ENCODE measurements at regions not wholly inside any gene's neighbourhood (a gene's known extent, or its start where the extent isn't known, plus 50 kb on each side); places are given as distances from the start of the nearest gene placed in this dataset.

DNA sequence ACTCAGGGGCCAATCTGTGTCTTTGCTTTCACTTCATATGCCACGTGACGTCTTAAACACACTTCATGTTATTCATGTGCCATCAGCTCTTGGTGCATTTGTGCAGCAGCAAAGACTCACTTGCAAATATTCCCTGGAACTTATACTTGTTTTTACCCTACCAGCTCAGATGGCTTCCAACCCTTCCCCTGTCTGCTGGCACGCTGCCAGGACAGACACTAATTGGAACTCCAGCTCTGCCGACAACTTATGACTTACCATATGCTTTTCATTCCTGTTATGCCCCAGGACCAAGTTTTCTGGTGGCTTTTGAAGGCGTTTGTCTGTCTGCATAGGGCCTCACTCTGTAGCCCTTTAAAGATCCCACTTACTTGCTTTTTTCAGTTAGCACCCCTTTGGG, 261.7 kb upstream of the GNPDA2 start:
- H3K27ac ChIP-seq (ENCODE audit: low read depth, low read length): no peak overlapping the region
- H3K4me1 ChIP-seq (ENCODE audit: control insufficient read depth, insufficient read depth, low read length): no peaks in the 10 kb centered on the region
- no peak for DNase-seq
- Mint-ChIP-seq H3K4me3 (no peak overlapping the region), H3K27ac (no peak overlapping the region), H3K9me3 (peaks cover 2% of the 10 kb centered on the region), H3K27me3 (ENCODE audit: insufficient read depth) (no peaks in the 10 kb centered on the region), H3K36me3 (ENCODE audit: low read depth) (no peaks in the 10 kb centered on the region), H3K4me1 (no peaks in the 10 kb centered on the region)
- H3K27me3 ChIP-seq (ENCODE audit: control insufficient read depth, insufficient read depth, low read length, poor library complexity, severe bottlenecking): no peaks in the 10 kb centered on the region
- H3K9me3 ChIP-seq (ENCODE audit: control insufficient read depth, low read length): no peaks in the 10 kb centered on the region
- H3K36me3 ChIP-seq (ENCODE audit: control insufficient read depth, insufficient read depth, low read length): no peaks in the 10 kb centered on the region
- 53 to 60% methylated on average over 5 of the region's 5 CpGs for WGBS, 2 experiments (ENCODE audit: insufficient coverage in 1 of 2, insufficient read length in 1 of 2)
- no peak overlapping the region for H3K4me3 ChIP-seq (ENCODE audit: low read length)
- TF ChIP-seq, protein P1, sequence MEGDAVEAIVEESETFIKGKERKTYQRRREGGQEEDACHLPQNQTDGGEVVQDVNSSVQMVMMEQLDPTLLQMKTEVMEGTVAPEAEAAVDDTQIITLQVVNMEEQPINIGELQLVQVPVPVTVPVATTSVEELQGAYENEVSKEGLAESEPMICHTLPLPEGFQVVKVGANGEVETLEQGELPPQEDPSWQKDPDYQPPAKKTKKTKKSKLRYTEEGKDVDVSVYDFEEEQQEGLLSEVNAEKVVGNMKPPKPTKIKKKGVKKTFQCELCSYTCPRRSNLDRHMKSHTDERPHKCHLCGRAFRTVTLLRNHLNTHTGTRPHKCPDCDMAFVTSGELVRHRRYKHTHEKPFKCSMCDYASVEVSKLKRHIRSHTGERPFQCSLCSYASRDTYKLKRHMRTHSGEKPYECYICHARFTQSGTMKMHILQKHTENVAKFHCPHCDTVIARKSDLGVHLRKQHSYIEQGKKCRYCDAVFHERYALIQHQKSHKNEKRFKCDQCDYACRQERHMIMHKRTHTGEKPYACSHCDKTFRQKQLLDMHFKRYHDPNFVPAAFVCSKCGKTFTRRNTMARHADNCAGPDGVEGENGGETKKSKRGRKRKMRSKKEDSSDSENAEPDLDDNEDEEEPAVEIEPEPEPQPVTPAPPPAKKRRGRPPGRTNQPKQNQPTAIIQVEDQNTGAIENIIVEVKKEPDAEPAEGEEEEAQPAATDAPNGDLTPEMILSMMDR (conservative IDR thresholded peaks at IDR 0.05): no peak
- H3K9ac ChIP-seq (ENCODE audit: extremely low read depth, low read length, poor library complexity, severe bottlenecking): no peak overlapping the region

- no peaks in the 10 kb centered on the region for H3K36me3 Mint-ChIP-seq (ENCODE audit: low read depth)
- no peaks in the 10 kb centered on the region for H3K27me3 Mint-ChIP-seq (ENCODE audit: insufficient read depth)
- no peak for DNase-seq
- no peak overlapping the region for H3K27ac ChIP-seq (ENCODE audit: low read depth, low read length)
- H3K4me1 ChIP-seq (ENCODE audit: control insufficient read depth, insufficient read depth, low read length): no peaks in the 10 kb centered on the region
- peaks cover 1% of the 10 kb centered on the region for H3K4me1 Mint-ChIP-seq
- H3K9me3 ChIP-seq (ENCODE audit: control insufficient read depth, low read length): no peaks in the 10 kb centered on the region
- no peak overlapping the region for H3K27ac Mint-ChIP-seq
- H3K9ac ChIP-seq (ENCODE audit: extremely low read depth, low read length, poor library complexity, severe bottlenecking): no peak overlapping the region
- TF ChIP-seq, protein P1 (conservative IDR thresholded peaks at IDR 0.05): no peak
- peaks cover 2% of the 10 kb centered on the region for H3K9me3 Mint-ChIP-seq
- no peaks in the 10 kb centered on the region for H3K36me3 ChIP-seq (ENCODE audit: control insufficient read depth, insufficient read depth, low read length)
- 91 to 100% methylated on average over 1 to 5 of the region's 5 CpGs for WGBS, 2 experiments (ENCODE audit: insufficient coverage in 1 of 2, insufficient read length in 1 of 2)
- H3K27me3 ChIP-seq (ENCODE audit: control insufficient read depth, insufficient read depth, low read length, poor library complexity, severe bottlenecking): no peaks in the 10 kb centered on the region
- no peak overlapping the region for H3K4me3 ChIP-seq (ENCODE audit: low read length)
- no peak overlapping the region for H3K4me3 Mint-ChIP-seq
Measured at GRCh38 chr4:44985938-44986337, 259.6 kb upstream of the GNPDA2 start.

GRCh38 chr4:44985152-44985551, 258.8 kb upstream of the GNPDA2 start:
- TF ChIP-seq, protein P1 (conservative IDR thresholded peaks at IDR 0.05): no peak
- H3K27ac Mint-ChIP-seq: no peak overlapping the region
- Histone ChIP-seq H3K4me3 (ENCODE audit: low read length) (no peak overlapping the region), H3K4me1 (ENCODE audit: control insufficient read depth, insufficient read depth, low read length) (no peaks in the 10 kb centered on the region), H3K9ac (ENCODE audit: extremely low read depth, low read length, poor library complexity, severe bottlenecking) (no peak overlapping the region), H3K9me3 (ENCODE audit: control insufficient read depth, low read length) (no peaks in the 10 kb centered on the region), H3K27me3 (ENCODE audit: control insufficient read depth, insufficient read depth, low read length, poor library complexity, severe bottlenecking) (no peaks in the 10 kb centered on the region), H3K36me3 (ENCODE audit: control insufficient read depth, insufficient read depth, low read length) (no peaks in the 10 kb centered on the region), H3K27ac (ENCODE audit: low read depth, low read length) (no peak overlapping the region)
- H3K36me3 Mint-ChIP-seq (ENCODE audit: low read depth): no peaks in the 10 kb centered on the region
- DNase-seq: no peak
- 86% methylated on average over 2 of the region's 2 CpGs; no CpG with 5 or more reads in 1 of the 2 experiments for whole genome bisulfite sequencing, 2 experiments (ENCODE audit: insufficient coverage in 1 of 2, insufficient read length in 1 of 2)
- H3K9me3 Mint-ChIP-seq: no peaks in the 10 kb centered on the region
- peaks cover 1% of the 10 kb centered on the region for H3K4me1 Mint-ChIP-seq
- no peaks in the 10 kb centered on the region for H3K27me3 Mint-ChIP-seq (ENCODE audit: insufficient read depth)
- no peak overlapping the region for H3K4me3 Mint-ChIP-seq

All from endodermal cell (in vitro differentiated cells).